ENCODE measurements at regions not wholly inside any gene's neighbourhood (a gene's known extent, or its start where the extent isn't known, plus 50 kb on each side); places are given as distances from the start of the nearest gene placed in this dataset.
"Not testable (repeated sequence)": the region's sequence is repeated elsewhere in the genome, so short reads cannot be mapped to it uniquely, and the experiment has no call there.

- H3K9me3 ChIP-seq (ENCODE audit: control insufficient read depth in 2 of 2, low read length in 2 of 2): no peaks in the 10 kb centered on the region
- H3K9ac ChIP-seq (ENCODE audit: low read depth in 1 of 2, low read length in 2 of 2): no peak overlapping the region
- H3K27ac ChIP-seq (ENCODE audit: low read depth in 2 of 2, low read length in 2 of 2): no peak overlapping the region
- H3K4me3 ChIP-seq (ENCODE audit: low read length in 2 of 2): no peak overlapping the region
- no peaks in the 10 kb centered on the region for H3K36me3 ChIP-seq (ENCODE audit: control insufficient read depth in 2 of 2, insufficient read depth in 2 of 2, low read length in 2 of 2)
- H3K27me3 ChIP-seq (ENCODE audit: control insufficient read depth in 2 of 2, insufficient read depth in 2 of 2, low read length in 2 of 2): no peaks in the 10 kb centered on the region
- no peaks in the 10 kb centered on the region for H3K4me1 ChIP-seq (ENCODE audit: control insufficient read depth in 2 of 2, insufficient read depth in 2 of 2, low read length in 2 of 2)
Measured at GRCh38 chr13:86900906-86901305, 770.3 kb upstream of the SLITRK5 start.

- H3K9me3 ChIP-seq (ENCODE audit: control insufficient read depth in 2 of 2, low read length in 2 of 2): no peaks in the 10 kb centered on the region
- H3K27ac ChIP-seq (ENCODE audit: low read depth in 2 of 2, low read length in 2 of 2): no peak overlapping the region
- no peak overlapping the region for H3K4me3 ChIP-seq (ENCODE audit: low read length in 2 of 2)
- H3K27me3 ChIP-seq (ENCODE audit: control insufficient read depth in 2 of 2, insufficient read depth in 2 of 2, low read length in 2 of 2): no peaks in the 10 kb centered on the region
- no peaks in the 10 kb centered on the region for H3K4me1 ChIP-seq (ENCODE audit: control insufficient read depth in 2 of 2, insufficient read depth in 2 of 2, low read length in 2 of 2)
- no peaks in the 10 kb centered on the region for H3K36me3 ChIP-seq (ENCODE audit: control insufficient read depth in 2 of 2, insufficient read depth in 2 of 2, low read length in 2 of 2)
- H3K9ac ChIP-seq (ENCODE audit: low read depth in 1 of 2, low read length in 2 of 2): no peak overlapping the region
Measured at GRCh38 chr13:86906127-86906874, 764.9 kb upstream of the SLITRK5 start.

GRCh38 chr13:86907156-86907555, 764.0 kb upstream of the SLITRK5 start:
- Histone ChIP-seq H3K4me1 (ENCODE audit: control insufficient read depth in 2 of 2, insufficient read depth in 2 of 2, low read length in 2 of 2) (no peaks in the 10 kb centered on the region), H3K9ac (ENCODE audit: low read depth in 1 of 2, low read length in 2 of 2) (no peak overlapping the region), H3K4me3 (ENCODE audit: low read length in 2 of 2) (no peak overlapping the region), H3K27me3 (ENCODE audit: control insufficient read depth in 2 of 2, insufficient read depth in 2 of 2, low read length in 2 of 2) (no peaks in the 10 kb centered on the region), H3K27ac (ENCODE audit: low read depth in 2 of 2, low read length in 2 of 2) (no peak overlapping the region), H3K9me3 (ENCODE audit: control insufficient read depth in 2 of 2, low read length in 2 of 2) (no peaks in the 10 kb centered on the region), H3K36me3 (ENCODE audit: control insufficient read depth in 2 of 2, insufficient read depth in 2 of 2, low read length in 2 of 2) (no peaks in the 10 kb centered on the region)

GRCh38 chr13:86909318-86909717, 761.9 kb upstream of the SLITRK5 start:
- H3K36me3 ChIP-seq (ENCODE audit: control insufficient read depth in 2 of 2, insufficient read depth in 2 of 2, low read length in 2 of 2): no peaks in the 10 kb centered on the region
- no peaks in the 10 kb centered on the region for H3K4me1 ChIP-seq (ENCODE audit: control insufficient read depth in 2 of 2, insufficient read depth in 2 of 2, low read length in 2 of 2)
- H3K9me3 ChIP-seq (ENCODE audit: control insufficient read depth in 2 of 2, low read length in 2 of 2): no peaks in the 10 kb centered on the region
- H3K9ac ChIP-seq (ENCODE audit: low read depth in 1 of 2, low read length in 2 of 2): no peak overlapping the region
- peak overlapping the region in 1 of 2 donors; percentile 52 for H3K27ac ChIP-seq (ENCODE audit: low read depth in 2 of 2, low read length in 2 of 2)
- no peak overlapping the region for H3K4me3 ChIP-seq (ENCODE audit: low read length in 2 of 2)
- no peaks in the 10 kb centered on the region for H3K27me3 ChIP-seq (ENCODE audit: control insufficient read depth in 2 of 2, insufficient read depth in 2 of 2, low read length in 2 of 2)

- H3K9me3 ChIP-seq (ENCODE audit: control insufficient read depth in 2 of 2, low read length in 2 of 2): no peaks in the 10 kb centered on the region
- no peaks in the 10 kb centered on the region for H3K36me3 ChIP-seq (ENCODE audit: control insufficient read depth in 2 of 2, insufficient read depth in 2 of 2, low read length in 2 of 2)
- H3K9ac ChIP-seq (ENCODE audit: low read depth in 1 of 2, low read length in 2 of 2): no peak overlapping the region
- H3K27me3 ChIP-seq (ENCODE audit: control insufficient read depth in 2 of 2, insufficient read depth in 2 of 2, low read length in 2 of 2): no peaks in the 10 kb centered on the region
- H3K27ac ChIP-seq (ENCODE audit: low read depth in 2 of 2, low read length in 2 of 2): no peak overlapping the region
- H3K4me3 ChIP-seq (ENCODE audit: low read length in 2 of 2): no peak overlapping the region
- H3K4me1 ChIP-seq (ENCODE audit: control insufficient read depth in 2 of 2, insufficient read depth in 2 of 2, low read length in 2 of 2): no peaks in the 10 kb centered on the region
Measured at GRCh38 chr13:86914757-86915156, 756.4 kb upstream of the SLITRK5 start.

- H3K9me3 ChIP-seq (ENCODE audit: control insufficient read depth in 2 of 2, low read length in 2 of 2); H3K4me3 ChIP-seq (ENCODE audit: low read length in 2 of 2); H3K36me3 ChIP-seq (ENCODE audit: control insufficient read depth in 2 of 2, insufficient read depth in 2 of 2, low read length in 2 of 2); H3K4me1 ChIP-seq (ENCODE audit: control insufficient read depth in 2 of 2, insufficient read depth in 2 of 2, low read length in 2 of 2); H3K27ac ChIP-seq (ENCODE audit: low read depth in 2 of 2, low read length in 2 of 2); H3K27me3 ChIP-seq (ENCODE audit: control insufficient read depth in 2 of 2, insufficient read depth in 2 of 2, low read length in 2 of 2); H3K9ac ChIP-seq (ENCODE audit: low read depth in 1 of 2, low read length in 2 of 2): not testable (repeated sequence)
Measured at GRCh38 chr13:86917438-86917837, 753.7 kb upstream of the SLITRK5 start.

- Histone ChIP-seq H3K9ac (ENCODE audit: low read depth in 1 of 2, low read length in 2 of 2) (no peak overlapping the region), H3K4me3 (ENCODE audit: low read length in 2 of 2) (no peak overlapping the region), H3K4me1 (ENCODE audit: control insufficient read depth in 2 of 2, insufficient read depth in 2 of 2, low read length in 2 of 2) (no peaks in the 10 kb centered on the region), H3K27me3 (ENCODE audit: control insufficient read depth in 2 of 2, insufficient read depth in 2 of 2, low read length in 2 of 2) (no peaks in the 10 kb centered on the region), H3K27ac (ENCODE audit: low read depth in 2 of 2, low read length in 2 of 2) (no peak overlapping the region), H3K9me3 (ENCODE audit: control insufficient read depth in 2 of 2, low read length in 2 of 2) (no peaks in the 10 kb centered on the region), H3K36me3 (ENCODE audit: control insufficient read depth in 2 of 2, insufficient read depth in 2 of 2, low read length in 2 of 2) (no peaks in the 10 kb centered on the region)
Measured at GRCh38 chr13:86918682-86919081, 752.5 kb upstream of the SLITRK5 start.

- no peaks in the 10 kb centered on the region for H3K36me3 ChIP-seq (ENCODE audit: control insufficient read depth in 2 of 2, insufficient read depth in 2 of 2, low read length in 2 of 2)
- H3K9me3 ChIP-seq (ENCODE audit: control insufficient read depth in 2 of 2, low read length in 2 of 2): no peaks in the 10 kb centered on the region
Measured at GRCh38 chr13:86920961-86921360, 750.2 kb upstream of the SLITRK5 start.

GRCh38 chr13:86922936-86923335, 748.2 kb upstream of the SLITRK5 start:
- Histone ChIP-seq H3K9ac (ENCODE audit: low read depth in 1 of 2, low read length in 2 of 2) (no peak overlapping the region), H3K9me3 (ENCODE audit: control insufficient read depth in 2 of 2, low read length in 2 of 2) (no peaks in the 10 kb centered on the region), H3K4me3 (ENCODE audit: low read length in 2 of 2) (no peak overlapping the region), H3K4me1 (ENCODE audit: control insufficient read depth in 2 of 2, insufficient read depth in 2 of 2, low read length in 2 of 2) (no peaks in the 10 kb centered on the region), H3K27me3 (ENCODE audit: control insufficient read depth in 2 of 2, insufficient read depth in 2 of 2, low read length in 2 of 2) (no peaks in the 10 kb centered on the region), H3K36me3 (ENCODE audit: control insufficient read depth in 2 of 2, insufficient read depth in 2 of 2, low read length in 2 of 2) (no peaks in the 10 kb centered on the region), H3K27ac (ENCODE audit: low read depth in 2 of 2, low read length in 2 of 2) (no peak overlapping the region)

More at GRCh38 chr13:86920961-86921360, 750.2 kb upstream of the SLITRK5 start:
- no peak overlapping the region for H3K27ac ChIP-seq (ENCODE audit: low read depth in 2 of 2, low read length in 2 of 2)
- no peak overlapping the region for H3K4me3 ChIP-seq (ENCODE audit: low read length in 2 of 2)
- H3K4me1 ChIP-seq (ENCODE audit: control insufficient read depth in 2 of 2, insufficient read depth in 2 of 2, low read length in 2 of 2): no peaks in the 10 kb centered on the region
- H3K9ac ChIP-seq (ENCODE audit: low read depth in 1 of 2, low read length in 2 of 2): no peak overlapping the region
- H3K27me3 ChIP-seq (ENCODE audit: control insufficient read depth in 2 of 2, insufficient read depth in 2 of 2, low read length in 2 of 2): no peaks in the 10 kb centered on the region

- H3K27ac ChIP-seq (ENCODE audit: low read depth in 2 of 2, low read length in 2 of 2); H3K4me3 ChIP-seq (ENCODE audit: low read length in 2 of 2); H3K27me3 ChIP-seq (ENCODE audit: control insufficient read depth in 2 of 2, insufficient read depth in 2 of 2, low read length in 2 of 2); H3K4me1 ChIP-seq (ENCODE audit: control insufficient read depth in 2 of 2, insufficient read depth in 2 of 2, low read length in 2 of 2); H3K36me3 ChIP-seq (ENCODE audit: control insufficient read depth in 2 of 2, insufficient read depth in 2 of 2, low read length in 2 of 2); H3K9me3 ChIP-seq (ENCODE audit: control insufficient read depth in 2 of 2, low read length in 2 of 2); H3K9ac ChIP-seq (ENCODE audit: low read depth in 1 of 2, low read length in 2 of 2): not testable (repeated sequence)
Measured at GRCh38 chr13:86926916-86927315, 744.3 kb upstream of the SLITRK5 start.
